Neural crest cell (in vitro differentiated cells): ENCODE measurements at regions not wholly inside any gene's neighbourhood (a gene's known extent, or its start where the extent isn't known, plus 50 kb on each side); places are given as distances from the start of the nearest gene placed in this dataset.
"Not testable (repeated sequence)": the region's sequence is repeated elsewhere in the genome, so short reads cannot be mapped to it uniquely, and the experiment has no call there.

ENCODE experiments used
- DNase-seq: peaks from one replicate; pipeline ENCODE4 v3.0.0; 2021; ENCODE audit warnings: low read depth, mixed read lengths, low spot score
- H3K27ac Mint-ChIP-seq: one replicate; pipeline ENCODE4 v1.8.0; 2021; ENCODE audit warnings: mild to moderate bottlenecking, mixed read lengths; ENCODE audit not compliant: unreplicated experiment
- H3K27me3 Mint-ChIP-seq: 2 replicates; pipeline ENCODE4 v1.8.0; 2021; ENCODE audit warnings: low read depth, mild to moderate bottlenecking, mixed read lengths
- H3K36me3 Mint-ChIP-seq: 2 replicates; pipeline ENCODE4 v1.8.0; 2021; ENCODE audit warnings: low read depth, mild to moderate bottlenecking, mixed read lengths
- H3K4me1 Mint-ChIP-seq: 2 replicates; pipeline ENCODE4 v1.8.0; 2021; ENCODE audit warnings: mixed read lengths
- H3K4me3 Mint-ChIP-seq: one replicate; pipeline ENCODE4 v1.8.0; 2021; ENCODE audit warnings: mild to moderate bottlenecking, mixed read lengths
- H3K9me3 Mint-ChIP-seq: 2 replicates; pipeline ENCODE4 v1.8.0; 2021; ENCODE audit warnings: mixed read lengths
- CTCF ChIP-seq: fragments of 200-600 bp; sonication (generic); conservative IDR thresholded peaks from 2 replicates; pipeline ENCODE4 v1.5.0; 2021; ENCODE audit warnings: antibody characterized with exemption, mild to moderate bottlenecking

GRCh38 chr6:144922120-144922722, 637.1 kb downstream of the UTRN start:
- H3K4me3 Mint-ChIP-seq = no peak overlapping the region
- DNase-seq = no peak
- H3K4me1 Mint-ChIP-seq = peaks cover 11% of the 10 kb centered on the region
- no peaks in the 10 kb centered on the region for H3K27me3 Mint-ChIP-seq
- no peak overlapping the region for H3K27ac Mint-ChIP-seq
- peaks cover 7% of the 10 kb centered on the region for H3K9me3 Mint-ChIP-seq
- no peaks in the 10 kb centered on the region for H3K36me3 Mint-ChIP-seq
- no peak for TF ChIP-seq CTCF

GRCh38 chr6:144922771-144923490, 637.8 kb downstream of the UTRN start:
- H3K27me3 Mint-ChIP-seq, H3K36me3 Mint-ChIP-seq, H3K4me3 Mint-ChIP-seq, H3K27ac Mint-ChIP-seq, DNase-seq, H3K9me3 Mint-ChIP-seq: not testable (repeated sequence)
- H3K4me1 Mint-ChIP-seq = peaks cover 11% of the 10 kb centered on the region

GRCh38 chr6:144923491-144923787, 638.3 kb downstream of the UTRN start:
- DNase-seq, H3K9me3 Mint-ChIP-seq, H3K27me3 Mint-ChIP-seq, H3K4me3 Mint-ChIP-seq, H3K27ac Mint-ChIP-seq, H3K36me3 Mint-ChIP-seq: not testable (repeated sequence)
- H3K4me1 Mint-ChIP-seq = peaks cover 11% of the 10 kb centered on the region

GRCh38 chr6:144928847-144929246, 643.7 kb downstream of the UTRN start:
- H3K4me1 Mint-ChIP-seq = no peaks in the 10 kb centered on the region
- H3K4me3 Mint-ChIP-seq = no peak overlapping the region
- H3K9me3 Mint-ChIP-seq = peaks cover 8% of the 10 kb centered on the region
- no peaks in the 10 kb centered on the region for H3K27me3 Mint-ChIP-seq
- H3K27ac Mint-ChIP-seq = no peak overlapping the region
- no peak for TF ChIP-seq CTCF
- no peaks in the 10 kb centered on the region for H3K36me3 Mint-ChIP-seq
- no peak for DNase-seq

GRCh38 chr6:144929262-144929661, 644.1 kb downstream of the UTRN start:
- no peak for TF ChIP-seq CTCF
- no peaks in the 10 kb centered on the region for H3K4me1 Mint-ChIP-seq
- H3K36me3 Mint-ChIP-seq = peaks cover under 1% of the 10 kb centered on the region
- no peak for DNase-seq
- H3K27me3 Mint-ChIP-seq = no peaks in the 10 kb centered on the region
- H3K4me3 Mint-ChIP-seq = no peak overlapping the region
- peaks cover 7% of the 10 kb centered on the region for H3K9me3 Mint-ChIP-seq
- no peak overlapping the region for H3K27ac Mint-ChIP-seq

GRCh38 chr6:144931172-144932035, 646.3 kb downstream of the UTRN start:
- Mint-ChIP-seq H3K36me3 (peaks cover 7% of the 10 kb centered on the region), H3K9me3 (peaks cover 9% of the 10 kb centered on the region), H3K4me1 (peaks cover 5% of the 10 kb centered on the region), H3K27me3 (no peaks in the 10 kb centered on the region), H3K27ac (no peak overlapping the region), H3K4me3 (no peak overlapping the region)
- peak; percentile 78 for TF ChIP-seq CTCF
- peak; percentile 29 for DNase-seq
